Caco-2 (cell line): ENCODE measurements at regions not wholly inside any gene's neighbourhood (a gene's known extent, or its start where the extent isn't known, plus 50 kb on each side); places are given as distances from the start of the nearest gene placed in this dataset.
"Not testable (repeated sequence)": the region's sequence is repeated elsewhere in the genome, so short reads cannot be mapped to it uniquely, and the experiment has no call there.

Experiments
- BruUV-seq: library from RNA; stranded (reverse); fragments of 400-500 nt; replicated peaks from 2 replicates; lab custom pipeline; 2021; lab: Mats Ljungman, UMichigan
- CTCF ChIA-PET: fragments of 300-600 bp; sonication (Branson Sonifier 250); formaldehyde crosslinking; loops from one replicate; lab custom pipeline; 2022; ENCODE audit warnings: antibody characterized with exemption; lab: Charles Lee
- POLR2A ChIA-PET: fragments of 300-600 bp; sonication (Branson Sonifier 250); formaldehyde crosslinking; loops from one replicate; lab custom pipeline; 2022; ENCODE audit warnings: antibody characterized with exemption; lab: Charles Lee
- DNase-seq, 2 experiments: peaks; one replicate each; pipeline versions ENCODE4 v3.0.0 to v3.0.0-alpha.2; 2020 to 2022
- H3K27me3 ChIP-seq: replicated peaks from 2 replicates; pipeline ENCODE4 v1.6.0; 2011; ENCODE audit warnings: low read length; ENCODE audit not compliant: control insufficient read depth, insufficient read depth
- H3K36me3 ChIP-seq: 2 replicates; pipeline ENCODE4 v1.5.1; 2011; ENCODE audit warnings: low read length; ENCODE audit not compliant: control insufficient read depth, insufficient read depth
- H3K4me1 ChIP-seq: fragments of 250-450 bp; sonication (Bioruptor Pico); 2 replicates; pipeline ENCODE4 v1.5.1; 2020; ENCODE audit warnings: mild to moderate bottlenecking
- H3K4me3 ChIP-seq: 2 replicates; pipeline ENCODE4 v1.5.1; 2011; ENCODE audit warnings: low read depth, mild to moderate bottlenecking, control low read depth, low read length
- H3K9me3 ChIP-seq: fragments of 250-450 bp; sonication (Bioruptor Pico); 2 replicates; pipeline ENCODE4 v1.5.1; 2020; ENCODE audit warnings: mild to moderate bottlenecking, moderate library complexity
- H3K27ac Mint-ChIP-seq: one replicate; pipeline ENCODE4 v1.8.0; 2022; ENCODE audit warnings: mixed read lengths; ENCODE audit not compliant: unreplicated experiment
- H3K27me3 Mint-ChIP-seq: one replicate; pipeline ENCODE4 v1.8.0; 2022; ENCODE audit warnings: mixed read lengths; ENCODE audit not compliant: insufficient read depth, unreplicated experiment
- H3K36me3 Mint-ChIP-seq: one replicate; pipeline ENCODE4 v1.8.0; 2022; ENCODE audit warnings: mild to moderate bottlenecking, mixed read lengths; ENCODE audit not compliant: insufficient read depth, unreplicated experiment
- H3K4me1 Mint-ChIP-seq: one replicate; pipeline ENCODE4 v1.8.0; 2022; ENCODE audit warnings: low read depth, mixed read lengths; ENCODE audit not compliant: unreplicated experiment
- H3K4me3 Mint-ChIP-seq: one replicate; pipeline ENCODE4 v1.8.0; 2022; ENCODE audit warnings: mild to moderate bottlenecking, moderate library complexity, mixed read lengths; ENCODE audit not compliant: unreplicated experiment
- H3K9me3 Mint-ChIP-seq: one replicate; pipeline ENCODE4 v1.8.0; 2022; ENCODE audit warnings: mixed read lengths; ENCODE audit not compliant: unreplicated experiment
- intact Hi-C: fragments of 100-400 bp; cut with micrococcal nuclease; formaldehyde crosslinking; loops from one replicate; pipeline ENCODE4 v1.10.0; 2022; ENCODE audit not compliant: unreplicated experiment
- TF ChIP-seq, protein P1 (sequence below), 2 experiments: fragments of 200-600 bp in 1 of 2; IDR thresholded peaks; 1 replicate in 1 of 2; 2 replicates in 1 of 2; pipeline versions ENCODE4 v1.5.1 to v1.8.0; 2011 to 2022; ENCODE audit warnings: antibody characterized with exemption in 1 of 2, control low read depth in 1 of 2, inconsistent platforms in 1 of 2, low read depth in 1 of 2, low read length in 1 of 2, mild to moderate bottlenecking in 1 of 2, moderate library complexity in 1 of 2; ENCODE audit not compliant: insufficient read depth in 1 of 2, severe bottlenecking in 1 of 2, unreplicated experiment in 1 of 2

DNA sequence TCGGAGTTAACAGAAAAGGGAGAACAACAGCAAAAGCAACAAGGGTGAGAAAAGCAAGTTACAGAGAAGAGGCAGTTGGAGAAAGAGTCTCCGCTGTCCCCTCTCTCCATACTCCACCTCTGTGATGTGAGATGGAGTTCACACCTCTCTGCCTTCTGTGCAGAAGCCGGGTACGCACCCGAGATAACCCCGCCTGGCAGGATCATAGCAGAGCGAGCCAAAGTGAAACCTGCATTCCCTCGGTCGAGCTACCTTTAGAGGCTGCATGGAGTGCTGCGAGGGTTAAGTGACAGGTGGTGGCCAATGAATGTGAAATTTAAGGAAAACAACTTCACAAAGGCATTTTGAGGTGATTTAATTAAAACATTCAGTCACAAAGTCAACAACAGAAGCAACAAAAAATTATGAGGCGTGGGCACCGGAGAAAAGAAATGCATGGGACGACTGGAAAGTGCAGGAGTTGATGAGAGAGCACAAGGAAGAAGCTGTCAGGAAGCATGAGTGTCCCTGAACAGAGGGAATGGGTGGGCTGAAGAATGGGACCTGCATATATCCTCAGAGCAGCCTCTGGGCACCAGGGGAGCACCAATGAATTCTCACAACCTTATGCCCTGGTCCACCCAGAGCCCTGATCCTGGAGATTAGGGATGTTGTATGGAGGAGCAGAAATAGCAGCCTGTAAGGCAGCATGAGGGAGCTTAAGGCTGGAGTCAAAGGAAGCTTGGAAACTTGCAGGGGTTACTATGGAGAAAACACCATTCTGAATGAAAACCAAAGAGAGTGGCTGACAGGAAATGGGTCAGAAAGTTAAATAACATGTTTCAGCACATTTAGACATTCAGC lies 208.3 kb downstream of the EMP1 start:
- POLR2A ChIA-PET: no interaction called here
- H3K4me1 ChIP-seq: 0 out of 2 replicates have a peak, but pooled peaks cover 8% of the 10 kb centered on the region
- H3K9me3 ChIP-seq: no peaks in the 10 kb centered on the region
- no TSS peak for BruUV-seq
- peaks cover 4% of the 10 kb centered on the region for H3K27me3 Mint-ChIP-seq
- H3K36me3 ChIP-seq: no peaks in the 10 kb centered on the region
- intact Hi-C loops: no loop called here
- H3K27me3 ChIP-seq: no peaks in the 10 kb centered on the region
- CTCF ChIA-PET: interaction anchor here (1.1 kb wide), 1 partner anchor 42 kb away, joined by 4 read pairs; no protein-coding TSS in a partner anchor
- H3K4me1 Mint-ChIP-seq: peaks cover 10% of the 10 kb centered on the region
- H3K4me3 ChIP-seq: no peak overlapping the region
- peak overlapping the region; percentile 51 for H3K4me3 Mint-ChIP-seq
- no peak for DNase-seq
- H3K36me3 Mint-ChIP-seq: no peaks in the 10 kb centered on the region
- H3K9me3 Mint-ChIP-seq: peaks cover 10% of the 10 kb centered on the region
- TF ChIP-seq, protein P1, sequence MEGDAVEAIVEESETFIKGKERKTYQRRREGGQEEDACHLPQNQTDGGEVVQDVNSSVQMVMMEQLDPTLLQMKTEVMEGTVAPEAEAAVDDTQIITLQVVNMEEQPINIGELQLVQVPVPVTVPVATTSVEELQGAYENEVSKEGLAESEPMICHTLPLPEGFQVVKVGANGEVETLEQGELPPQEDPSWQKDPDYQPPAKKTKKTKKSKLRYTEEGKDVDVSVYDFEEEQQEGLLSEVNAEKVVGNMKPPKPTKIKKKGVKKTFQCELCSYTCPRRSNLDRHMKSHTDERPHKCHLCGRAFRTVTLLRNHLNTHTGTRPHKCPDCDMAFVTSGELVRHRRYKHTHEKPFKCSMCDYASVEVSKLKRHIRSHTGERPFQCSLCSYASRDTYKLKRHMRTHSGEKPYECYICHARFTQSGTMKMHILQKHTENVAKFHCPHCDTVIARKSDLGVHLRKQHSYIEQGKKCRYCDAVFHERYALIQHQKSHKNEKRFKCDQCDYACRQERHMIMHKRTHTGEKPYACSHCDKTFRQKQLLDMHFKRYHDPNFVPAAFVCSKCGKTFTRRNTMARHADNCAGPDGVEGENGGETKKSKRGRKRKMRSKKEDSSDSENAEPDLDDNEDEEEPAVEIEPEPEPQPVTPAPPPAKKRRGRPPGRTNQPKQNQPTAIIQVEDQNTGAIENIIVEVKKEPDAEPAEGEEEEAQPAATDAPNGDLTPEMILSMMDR (IDR thresholded peaks at IDR 0.05; ENCODE audit: insufficient read depth in 1 of 2, low read depth in 1 of 2, low read length in 1 of 2, severe bottlenecking in 1 of 2, unreplicated experiment in 1 of 2): no peak
- no peak overlapping the region for H3K27ac Mint-ChIP-seq

DNA sequence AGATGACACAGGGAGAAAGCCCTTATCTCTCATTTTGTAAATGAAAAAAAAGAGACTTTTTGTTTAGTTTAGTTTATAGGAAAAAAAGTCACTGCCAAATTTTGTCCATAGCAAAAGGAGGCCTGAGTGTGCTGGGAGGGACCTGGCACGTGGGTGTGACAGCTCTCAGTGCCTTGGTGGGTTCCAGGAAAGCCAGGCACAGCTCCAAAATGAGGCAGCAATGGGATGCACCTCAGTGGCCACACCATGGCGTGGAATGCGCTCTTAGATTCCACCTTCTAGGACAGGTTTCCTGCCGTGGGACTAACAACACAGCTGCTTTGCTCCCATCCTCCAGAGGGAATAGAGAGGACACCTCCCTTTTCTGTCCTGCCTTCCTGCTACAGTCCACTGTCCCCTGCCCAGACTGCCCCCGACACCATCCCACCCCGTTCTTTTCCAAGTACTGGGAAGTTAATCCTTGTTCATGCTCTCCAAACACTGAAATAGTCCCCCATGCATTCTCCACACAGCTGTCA lies 207.6 kb downstream of the EMP1 start:
- no peak overlapping the region for H3K27ac Mint-ChIP-seq
- Histone ChIP-seq H3K9me3 (no peaks in the 10 kb centered on the region), H3K36me3 (no peaks in the 10 kb centered on the region), H3K27me3 (no peaks in the 10 kb centered on the region), H3K4me3 (no peak overlapping the region), H3K4me1 (0 out of 2 replicates have a peak, but pooled peaks cover 8% of the 10 kb centered on the region)
- no TSS peak for BruUV-seq
- ChIA-PET CTCF (interaction anchor here (1.1 kb wide), 1 partner anchor 42 kb away, joined by 4 read pairs; no protein-coding TSS in a partner anchor), POLR2A (no interaction called here)
- H3K27me3 Mint-ChIP-seq: peaks cover 4% of the 10 kb centered on the region
- H3K9me3 Mint-ChIP-seq: peaks cover 10% of the 10 kb centered on the region
- TF ChIP-seq, protein P1 (IDR thresholded peaks at IDR 0.05; ENCODE audit: insufficient read depth in 1 of 2, low read depth in 1 of 2, low read length in 1 of 2, severe bottlenecking in 1 of 2, unreplicated experiment in 1 of 2): no peak
- H3K4me3 Mint-ChIP-seq: peak overlapping the region; percentile 51
- DNase-seq: no peak
- no peaks in the 10 kb centered on the region for H3K36me3 Mint-ChIP-seq
- intact Hi-C loops: no loop called here
- H3K4me1 Mint-ChIP-seq: peaks cover 10% of the 10 kb centered on the region

DNA sequence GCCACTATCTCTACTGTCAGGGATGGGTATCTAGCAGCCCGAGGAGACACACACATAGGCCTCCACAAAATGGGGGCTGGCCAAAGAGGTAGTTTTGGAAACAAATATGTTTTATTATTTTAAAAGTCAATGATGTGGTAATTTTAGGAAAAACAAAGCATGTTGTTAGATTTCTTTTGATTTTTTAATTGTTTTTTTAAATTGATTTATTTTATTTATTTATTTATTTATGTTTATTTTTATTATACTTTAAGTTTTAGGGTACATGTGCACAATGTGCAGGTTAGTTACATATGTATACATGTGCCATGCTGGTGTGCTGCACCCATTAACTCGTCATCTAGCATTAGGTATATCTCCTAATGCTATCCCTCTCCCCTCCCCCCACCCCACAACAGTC lies 194.8 kb downstream of the EMP1 start:
- H3K36me3 ChIP-seq, H3K9me3 ChIP-seq, H3K4me3 ChIP-seq, H3K27me3 Mint-ChIP-seq, H3K27me3 ChIP-seq, intact Hi-C loops, H3K36me3 Mint-ChIP-seq, H3K4me1 Mint-ChIP-seq, H3K4me3 Mint-ChIP-seq, POLR2A ChIA-PET, CTCF ChIA-PET, BruUV-seq, H3K9me3 Mint-ChIP-seq, DNase-seq, H3K4me1 ChIP-seq: not testable (repeated sequence)
- H3K27ac Mint-ChIP-seq: peak overlapping the region; percentile 6
